Glutamatergic neuron (in vitro differentiated cells): ENCODE measurements at regions not wholly inside any gene's neighbourhood (a gene's known extent, or its start where the extent isn't known, plus 50 kb on each side); places are given as distances from the start of the nearest gene placed in this dataset.

Source experiments
- DNase-seq: peaks from one replicate; pipeline ENCODE4 v3.0.0; 2022
- H3K27ac Mint-ChIP-seq: one replicate; pipeline ENCODE4 v1.8.0; 2020; ENCODE audit warnings: mild to moderate bottlenecking, mixed read lengths, inconsistent platforms; ENCODE audit not compliant: unreplicated experiment
- H3K27me3 Mint-ChIP-seq: one replicate; pipeline ENCODE4 v1.8.0; 2020; ENCODE audit warnings: mild to moderate bottlenecking, moderate library complexity, mixed read lengths, inconsistent platforms; ENCODE audit not compliant: unreplicated experiment
- H3K36me3 Mint-ChIP-seq: one replicate; pipeline ENCODE4 v1.8.0; 2020; ENCODE audit warnings: mild to moderate bottlenecking, mixed read lengths, inconsistent platforms; ENCODE audit not compliant: unreplicated experiment
- H3K4me1 Mint-ChIP-seq: one replicate; pipeline ENCODE4 v1.8.0; 2020; ENCODE audit warnings: mild to moderate bottlenecking, low read depth, mixed read lengths, inconsistent platforms; ENCODE audit not compliant: unreplicated experiment
- H3K4me3 Mint-ChIP-seq: one replicate; pipeline ENCODE4 v1.8.0; 2020; ENCODE audit warnings: mild to moderate bottlenecking, mixed read lengths, inconsistent platforms; ENCODE audit not compliant: unreplicated experiment
- H3K9me3 Mint-ChIP-seq: one replicate; pipeline ENCODE4 v1.8.0; 2020; ENCODE audit warnings: mild to moderate bottlenecking, moderate library complexity, mixed read lengths, inconsistent platforms; ENCODE audit not compliant: unreplicated experiment
- CTCF ChIP-seq: fragments of 200-600 bp; sonication (generic); IDR thresholded peaks from one replicate; pipeline ENCODE4 v1.5.0; 2021; ENCODE audit not compliant: partially characterized antibody, unreplicated experiment

- H3K4me3 Mint-ChIP-seq = no peak overlapping the region
- no peaks in the 10 kb centered on the region for H3K9me3 Mint-ChIP-seq
- no peaks in the 10 kb centered on the region for H3K4me1 Mint-ChIP-seq
- no peaks in the 10 kb centered on the region for H3K27me3 Mint-ChIP-seq
- TF ChIP-seq CTCF = no peak
- H3K36me3 Mint-ChIP-seq = no peaks in the 10 kb centered on the region
- H3K27ac Mint-ChIP-seq = no peak overlapping the region
- no peak for DNase-seq
Measured at GRCh38 chr7:17209101-17209500, 89.4 kb upstream of the AHR start.

- H3K27me3 Mint-ChIP-seq = no peaks in the 10 kb centered on the region
- no peaks in the 10 kb centered on the region for H3K4me1 Mint-ChIP-seq
Measured at GRCh38 chr7:17211307-17211836, 87.1 kb upstream of the AHR start.

GRCh38 chr7:17212188-17212587 lies 86.3 kb upstream of the AHR start:
- DNase-seq = no peak
- H3K27ac Mint-ChIP-seq = no peak overlapping the region
- no peaks in the 10 kb centered on the region for H3K27me3 Mint-ChIP-seq
- H3K9me3 Mint-ChIP-seq = no peaks in the 10 kb centered on the region
- H3K4me1 Mint-ChIP-seq = no peaks in the 10 kb centered on the region
- H3K36me3 Mint-ChIP-seq = peaks cover 4% of the 10 kb centered on the region
- no peak for TF ChIP-seq CTCF
- no peak overlapping the region for H3K4me3 Mint-ChIP-seq

More at GRCh38 chr7:17211307-17211836, 87.1 kb upstream of the AHR start:
- Mint-ChIP-seq H3K36me3 (peaks cover 4% of the 10 kb centered on the region), H3K4me3 (no peak overlapping the region), H3K27ac (no peak overlapping the region), H3K9me3 (no peaks in the 10 kb centered on the region)
- DNase-seq = no peak
- TF ChIP-seq CTCF = no peak

GRCh38 chr7:17227766-17228490 lies 70.5 kb upstream of the AHR start:
- Mint-ChIP-seq H3K4me3 (no peak overlapping the region), H3K4me1 (no peaks in the 10 kb centered on the region), H3K27ac (no peak overlapping the region), H3K9me3 (no peaks in the 10 kb centered on the region), H3K27me3 (no peaks in the 10 kb centered on the region), H3K36me3 (no peaks in the 10 kb centered on the region)
- no peak for DNase-seq
- TF ChIP-seq CTCF = no peak

- H3K9me3 Mint-ChIP-seq = no peaks in the 10 kb centered on the region
- no peak overlapping the region for H3K4me3 Mint-ChIP-seq
- H3K27ac Mint-ChIP-seq = no peak overlapping the region
- H3K27me3 Mint-ChIP-seq = no peaks in the 10 kb centered on the region
- DNase-seq = no peak
- no peaks in the 10 kb centered on the region for H3K36me3 Mint-ChIP-seq
- H3K4me1 Mint-ChIP-seq = no peaks in the 10 kb centered on the region
- TF ChIP-seq CTCF = no peak
Measured at GRCh38 chr7:17229228-17229627, 69.2 kb upstream of the AHR start.
